DND-41 (cell line): ENCODE measurements at regions not wholly inside any gene's neighbourhood (a gene's known extent, or its start where the extent isn't known, plus 50 kb on each side); places are given as distances from the start of the nearest gene placed in this dataset.

Experiments
- EZH2 ChIP-seq: IDR thresholded peaks from 3 replicates; pipeline ENCODE4 v1.6.1; 2012; ENCODE audit warnings: borderline replicate concordance, low read depth, mild to moderate bottlenecking, moderate library complexity, low read length, inconsistent platforms; ENCODE audit not compliant: severe bottlenecking
- TF ChIP-seq, protein P1 (sequence below): IDR thresholded peaks from 2 replicates; pipeline ENCODE4 v1.5.1; 2012; ENCODE audit warnings: borderline replicate concordance, low read length, moderate library complexity, mild to moderate bottlenecking; ENCODE audit not compliant: poor library complexity, severe bottlenecking; ENCODE audit errors: extremely low read depth

DNA sequence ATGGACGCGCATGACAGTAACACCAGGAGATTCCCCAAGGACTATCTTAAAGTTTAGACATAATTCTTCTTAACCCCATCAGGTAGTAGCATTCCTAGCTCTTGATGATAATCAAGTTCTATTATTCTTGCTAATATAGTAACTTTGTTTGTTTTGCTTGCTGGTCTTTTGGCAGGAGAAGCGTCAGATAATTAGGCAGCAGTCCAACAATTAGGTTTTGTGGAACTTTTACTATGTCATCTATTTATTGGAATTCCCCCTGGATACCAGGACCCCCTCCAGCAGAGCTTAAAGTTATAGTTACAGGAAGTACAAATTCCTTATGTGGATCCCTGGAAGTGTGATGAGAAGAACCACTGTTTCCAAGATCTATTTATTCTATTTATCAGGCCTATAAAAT lies 1138.0 kb upstream of the FAM98A start:
- TF ChIP-seq, protein P1, sequence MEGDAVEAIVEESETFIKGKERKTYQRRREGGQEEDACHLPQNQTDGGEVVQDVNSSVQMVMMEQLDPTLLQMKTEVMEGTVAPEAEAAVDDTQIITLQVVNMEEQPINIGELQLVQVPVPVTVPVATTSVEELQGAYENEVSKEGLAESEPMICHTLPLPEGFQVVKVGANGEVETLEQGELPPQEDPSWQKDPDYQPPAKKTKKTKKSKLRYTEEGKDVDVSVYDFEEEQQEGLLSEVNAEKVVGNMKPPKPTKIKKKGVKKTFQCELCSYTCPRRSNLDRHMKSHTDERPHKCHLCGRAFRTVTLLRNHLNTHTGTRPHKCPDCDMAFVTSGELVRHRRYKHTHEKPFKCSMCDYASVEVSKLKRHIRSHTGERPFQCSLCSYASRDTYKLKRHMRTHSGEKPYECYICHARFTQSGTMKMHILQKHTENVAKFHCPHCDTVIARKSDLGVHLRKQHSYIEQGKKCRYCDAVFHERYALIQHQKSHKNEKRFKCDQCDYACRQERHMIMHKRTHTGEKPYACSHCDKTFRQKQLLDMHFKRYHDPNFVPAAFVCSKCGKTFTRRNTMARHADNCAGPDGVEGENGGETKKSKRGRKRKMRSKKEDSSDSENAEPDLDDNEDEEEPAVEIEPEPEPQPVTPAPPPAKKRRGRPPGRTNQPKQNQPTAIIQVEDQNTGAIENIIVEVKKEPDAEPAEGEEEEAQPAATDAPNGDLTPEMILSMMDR, result no peak
- no peak for TF ChIP-seq EZH2
